ENCODE measurements at regions not wholly inside any gene's neighbourhood (a gene's known extent, or its start where the extent isn't known, plus 50 kb on each side); places are given as distances from the start of the nearest gene placed in this dataset.

- TF ChIP-seq PTBP1 (IDR thresholded peaks at IDR 0.05; ENCODE audit: low read depth, low read length, poor library complexity, severe bottlenecking) (no peak), ZNF468 (CRISPR knock-in tag; IDR thresholded peaks at IDR 0.05) (no peak), TBP (CRISPR knock-in tag; IDR thresholded peaks at IDR 0.05) (no peak), ZFP1 (CRISPR knock-in tag; IDR thresholded peaks at IDR 0.05) (no peak), ZNF577 (CRISPR knock-in tag; IDR thresholded peaks at IDR 0.05; ENCODE audit: borderline replicate concordance, low read depth) (no peak), BRCA1 (CRISPR knock-in tag; IDR thresholded peaks at IDR 0.05) (no peak), ZBTB33 (CRISPR knock-in tag; IDR thresholded peaks at IDR 0.05) (no peak), FOXP1 (IDR thresholded peaks at IDR 0.05) (no peak), FOXP1 (CRISPR knock-in tag; IDR thresholded peaks at IDR 0.05) (no peak), ZNF274 (CRISPR knock-in tag; IDR thresholded peaks at IDR 0.05) (no peak), MAX (IDR thresholded peaks at IDR 0.05) (no peak)
- TF ChIP-seq, protein P1, sequence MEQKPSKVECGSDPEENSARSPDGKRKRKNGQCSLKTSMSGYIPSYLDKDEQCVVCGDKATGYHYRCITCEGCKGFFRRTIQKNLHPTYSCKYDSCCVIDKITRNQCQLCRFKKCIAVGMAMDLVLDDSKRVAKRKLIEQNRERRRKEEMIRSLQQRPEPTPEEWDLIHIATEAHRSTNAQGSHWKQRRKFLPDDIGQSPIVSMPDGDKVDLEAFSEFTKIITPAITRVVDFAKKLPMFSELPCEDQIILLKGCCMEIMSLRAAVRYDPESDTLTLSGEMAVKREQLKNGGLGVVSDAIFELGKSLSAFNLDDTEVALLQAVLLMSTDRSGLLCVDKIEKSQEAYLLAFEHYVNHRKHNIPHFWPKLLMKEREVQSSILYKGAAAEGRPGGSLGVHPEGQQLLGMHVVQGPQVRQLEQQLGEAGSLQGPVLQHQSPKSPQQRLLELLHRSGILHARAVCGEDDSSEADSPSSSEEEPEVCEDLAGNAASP (CRISPR knock-in tag; IDR thresholded peaks at IDR 0.05; ENCODE audit: borderline replicate concordance) = no peak
These were observed 587.5 kb downstream of the BCL11B start for GRCh38 chr14:98684468-98684867.

All from HepG2 (cell line).